ENCODE measurements at regions not wholly inside any gene's neighbourhood (a gene's known extent, or its start where the extent isn't known, plus 50 kb on each side); places are given as distances from the start of the nearest gene placed in this dataset.
"Not testable (repeated sequence)": the region's sequence is repeated elsewhere in the genome, so short reads cannot be mapped to it uniquely, and the experiment has no call there.

- ATAC-seq (no peak), DNase-seq (no peak)
- intact Hi-C loops (cut with DNase I; ENCODE audit: low total_unique reads) (no loop called here), in situ Hi-C loops (cut with MboI; ENCODE audit: low sequenced_read_pairs in 4 of 4) (no loop called here)
- Histone ChIP-seq H3K27ac (no peak overlapping the region), H3K36me3 (no peaks in the 10 kb centered on the region), H3K4me3 (no peak overlapping the region), H3K4me1 (no peaks in the 10 kb centered on the region), H3K27me3 (peaks cover 0 to 5% (median 4%) of the 10 kb centered on the region in 3 donors), H3K9me3 (no peaks in the 10 kb centered on the region)
- no peak for TF ChIP-seq CTCF (IDR thresholded peaks at IDR 0.05 in 4 of 5, conservative IDR thresholded peaks at IDR 0.05 in 1 of 5)
- TF ChIP-seq POLR2A (IDR thresholded peaks at IDR 0.05): no peak
These were observed 104.3 kb upstream of the SYT13 start for GRCh38 chr11:45390407-45390806.

GRCh38 chr11:45388472-45388871 lies 102.3 kb upstream of the SYT13 start:
- H3K4me1 ChIP-seq: no peaks in the 10 kb centered on the region
- ATAC-seq (no peak), DNase-seq (no peak)
- TF ChIP-seq CTCF (IDR thresholded peaks at IDR 0.05 in 4 of 5, conservative IDR thresholded peaks at IDR 0.05 in 1 of 5): no peak
- TF ChIP-seq POLR2A (IDR thresholded peaks at IDR 0.05): no peak
- H3K36me3 ChIP-seq: no peaks in the 10 kb centered on the region
- H3K4me3 ChIP-seq: no peak overlapping the region
- H3K27me3 ChIP-seq: peaks cover 0 to 8% (median 5%) of the 10 kb centered on the region in 3 donors
- no peak overlapping the region for H3K27ac ChIP-seq
- in situ Hi-C loops (cut with MboI; ENCODE audit: low sequenced_read_pairs in 4 of 4) (no loop called here), intact Hi-C loops (cut with DNase I; ENCODE audit: low total_unique reads) (no loop called here)
- H3K9me3 ChIP-seq: no peaks in the 10 kb centered on the region

- H3K4me1 ChIP-seq; H3K27me3 ChIP-seq; ATAC-seq; H3K4me3 ChIP-seq; H3K36me3 ChIP-seq; H3K9me3 ChIP-seq; H3K27ac ChIP-seq; intact Hi-C loops (cut with DNase I; ENCODE audit: low total_unique reads); in situ Hi-C loops (cut with MboI; ENCODE audit: low sequenced_read_pairs in 4 of 4); DNase-seq: not testable (repeated sequence)
These were observed 101.7 kb upstream of the SYT13 start for GRCh38 chr11:45387885-45388284.

- no peaks in the 10 kb centered on the region for H3K4me1 ChIP-seq
- peaks cover 0 to 8% (median 5%) of the 10 kb centered on the region in 3 donors for H3K27me3 ChIP-seq
- intact Hi-C loops (cut with DNase I; ENCODE audit: low total_unique reads) (no loop called here), in situ Hi-C loops (cut with MboI; ENCODE audit: low sequenced_read_pairs in 4 of 4) (no loop called here)
- DNase-seq (no peak), ATAC-seq (no peak)
- no peak overlapping the region for H3K4me3 ChIP-seq
- no peaks in the 10 kb centered on the region for H3K9me3 ChIP-seq
- H3K36me3 ChIP-seq: no peaks in the 10 kb centered on the region
- TF ChIP-seq POLR2A (IDR thresholded peaks at IDR 0.05): no peak
- TF ChIP-seq CTCF (IDR thresholded peaks at IDR 0.05 in 4 of 5, conservative IDR thresholded peaks at IDR 0.05 in 1 of 5): no peak
- no peak overlapping the region for H3K27ac ChIP-seq
These were observed 100.8 kb upstream of the SYT13 start for GRCh38 chr11:45386972-45387371.

GRCh38 chr11:45385844-45386243 lies 99.7 kb upstream of the SYT13 start:
- H3K9me3 ChIP-seq: no peaks in the 10 kb centered on the region
- in situ Hi-C loops (cut with MboI; ENCODE audit: low sequenced_read_pairs in 4 of 4) (no loop called here), intact Hi-C loops (cut with DNase I; ENCODE audit: low total_unique reads) (no loop called here)
- H3K4me1 ChIP-seq: no peaks in the 10 kb centered on the region
- DNase-seq (no peak), ATAC-seq (no peak)
- no peak overlapping the region for H3K27ac ChIP-seq
- H3K27me3 ChIP-seq: peaks cover 0 to 12% (median 5%) of the 10 kb centered on the region in 3 donors
- H3K36me3 ChIP-seq: no peaks in the 10 kb centered on the region
- TF ChIP-seq CTCF (IDR thresholded peaks at IDR 0.05 in 4 of 5, conservative IDR thresholded peaks at IDR 0.05 in 1 of 5): no peak
- TF ChIP-seq POLR2A (IDR thresholded peaks at IDR 0.05): no peak
- H3K4me3 ChIP-seq: no peak overlapping the region
